Neural cell (in vitro differentiated cells): ENCODE measurements at regions not wholly inside any gene's neighbourhood (a gene's known extent, or its start where the extent isn't known, plus 50 kb on each side); places are given as distances from the start of the nearest gene placed in this dataset.

Experiments used
- H2AFZ ChIP-seq: fragments of 200-600, 300-800 bp; sonication (generic), shearing (Covaris generic); 2 replicates; pipeline ENCODE4 v1.6.0; 2014; ENCODE audit warnings: low read depth, mild to moderate bottlenecking, antibody characterized with exemption, low read length, moderate library complexity
- H3F3A ChIP-seq: fragments of 200-600 bp; shearing (Covaris generic); 2 replicates; pipeline ENCODE4 v1.6.1; 2016; ENCODE audit warnings: mild to moderate bottlenecking, moderate library complexity, mixed read lengths, antibody characterized with exemption, low read length; ENCODE audit not compliant: insufficient read depth, poor library complexity, severe bottlenecking
- H3K27ac ChIP-seq: fragments of 200-600, 300-800 bp; sonication (generic), shearing (Covaris generic); 2 replicates; pipeline ENCODE4 v1.5.1; 2014; ENCODE audit warnings: mild to moderate bottlenecking, low read length, moderate library complexity
- H3K27me3 ChIP-seq: fragments of 300-800, 200-600 bp; sonication (generic), shearing (Covaris generic); 2 replicates; pipeline ENCODE4 v1.6.0; 2014; ENCODE audit warnings: mild to moderate bottlenecking, low read depth, low read length, moderate library complexity; ENCODE audit not compliant: insufficient read depth
- H3K36me3 ChIP-seq: fragments of 300-800, 200-600 bp; sonication (generic), shearing (Covaris generic); 2 replicates; pipeline ENCODE4 v1.5.1; 2014; ENCODE audit warnings: mild to moderate bottlenecking, antibody characterized with exemption, low read length, moderate library complexity; ENCODE audit not compliant: insufficient read depth
- H3K4me2 ChIP-seq: fragments of 300-800, 200-600 bp; sonication (generic), shearing (Covaris generic); 2 replicates; pipeline ENCODE4 v1.6.0; 2014; ENCODE audit warnings: mild to moderate bottlenecking, low read length
- H3K4me3 ChIP-seq: fragments of 300-800, 200-600 bp; sonication (generic), shearing (Covaris generic); 2 replicates; pipeline ENCODE4 v1.5.1; 2014; ENCODE audit warnings: mild to moderate bottlenecking, low read length, moderate library complexity
- H3K79me2 ChIP-seq: fragments of 200-600 bp; shearing (Covaris generic); replicated peaks from 2 replicates; pipeline ENCODE4 v1.6.0; 2014; ENCODE audit warnings: mild to moderate bottlenecking, low read length, moderate library complexity; ENCODE audit not compliant: insufficient read depth
- H3K9ac ChIP-seq: fragments of 300-800, 200-600 bp; sonication (generic), shearing (Covaris generic); 2 replicates; pipeline ENCODE4 v1.6.1; 2016; ENCODE audit warnings: mild to moderate bottlenecking, low read length, mixed read lengths
- H3K9me2 ChIP-seq: fragments of 200-600 bp; shearing (Covaris generic); 2 replicates; pipeline ENCODE4 v1.6.1; 2016; ENCODE audit warnings: mild to moderate bottlenecking, low read length, mixed read lengths; ENCODE audit not compliant: insufficient read depth
- H3K9me3 ChIP-seq: fragments of 200-600, 300-800 bp; sonication (generic), shearing (Covaris generic); 2 replicates; pipeline ENCODE4 v1.6.1; 2016; ENCODE audit warnings: mild to moderate bottlenecking, mixed run types, low read length, moderate library complexity, mixed read lengths
- H4K20me1 ChIP-seq: fragments of 200-600 bp; shearing (Covaris generic); 2 replicates; pipeline ENCODE4 v1.6.1; 2016; ENCODE audit warnings: mild to moderate bottlenecking, mixed run types; ENCODE audit not compliant: insufficient read depth
- EP300 ChIP-seq: fragments of 450-650 bp; conservative IDR thresholded peaks from 2 replicates; pipeline ENCODE4 v1.6.1; 2014; ENCODE audit warnings: antibody characterized with exemption, mild to moderate bottlenecking, moderate library complexity; ENCODE audit not compliant: poor library complexity, severe bottlenecking
- EZH2 ChIP-seq: fragments of 200-600, 300-800 bp; shearing (Covaris generic), sonication (generic); IDR thresholded peaks from 2 replicates; pipeline ENCODE4 v1.6.1; 2014; ENCODE audit warnings: antibody characterized with exemption, low read length, borderline replicate concordance, mild to moderate bottlenecking; ENCODE audit not compliant: insufficient read depth, poor library complexity, severe bottlenecking
- MXI1 ChIP-seq: fragments of 450-650 bp; conservative IDR thresholded peaks from 2 replicates; pipeline ENCODE4 v1.6.1; 2014; ENCODE audit warnings: antibody characterized with exemption, mild to moderate bottlenecking; ENCODE audit not compliant: poor library complexity, severe bottlenecking
- POLR2AphosphoS5 ChIP-seq: IDR thresholded peaks from 2 replicates; pipeline ENCODE4 v1.6.1; 2012
- RAD21 ChIP-seq: fragments of 450-650 bp; conservative IDR thresholded peaks from 2 replicates; pipeline ENCODE4 v1.6.1; 2014; ENCODE audit warnings: antibody characterized with exemption, mild to moderate bottlenecking, moderate library complexity
- SMC3 ChIP-seq: fragments of 450-650 bp; conservative IDR thresholded peaks from 2 replicates; pipeline ENCODE4 v1.6.1; 2014; ENCODE audit warnings: antibody characterized with exemption, mild to moderate bottlenecking, moderate library complexity; ENCODE audit not compliant: poor library complexity
- TAF1 ChIP-seq: IDR thresholded peaks from 2 replicates; pipeline ENCODE4 v1.6.1; 2012; ENCODE audit warnings: low read depth
- TF ChIP-seq, protein P1 (sequence below): IDR thresholded peaks from 2 replicates; pipeline ENCODE4 v1.6.1; 2012; ENCODE audit warnings: borderline replicate concordance
- TF ChIP-seq, protein P2 (sequence below): fragments of 450-650 bp; IDR thresholded peaks from 2 replicates; pipeline ENCODE4 v1.5.1; 2014; ENCODE audit warnings: antibody characterized with exemption, mild to moderate bottlenecking, moderate library complexity; ENCODE audit not compliant: poor library complexity, severe bottlenecking

DNA sequence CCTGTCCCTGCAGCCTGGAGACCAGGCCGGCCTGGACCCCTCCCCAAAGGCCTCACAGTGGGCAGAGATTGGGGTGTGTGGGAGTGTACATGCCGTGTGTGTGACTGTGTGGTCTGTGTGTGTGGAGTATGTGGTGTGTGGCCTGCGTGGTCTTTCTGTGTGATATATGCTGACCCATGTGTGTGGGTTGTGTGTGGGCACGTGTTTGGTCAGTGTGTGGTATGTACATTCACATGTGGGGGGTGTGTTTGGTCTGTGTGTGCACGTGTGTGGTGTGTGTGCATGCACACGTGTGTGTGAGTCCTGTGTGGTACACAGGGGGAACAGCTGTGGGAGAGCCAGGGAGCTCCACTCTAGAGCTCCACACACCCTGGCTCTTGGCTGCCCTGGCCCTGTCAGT, 1185.1 kb downstream of the BRD1 start:
- H3K9ac ChIP-seq, result no peak overlapping the region
- no peaks in the 10 kb centered on the region for H3K27me3 ChIP-seq
- no peaks in the 10 kb centered on the region for H3K9me3 ChIP-seq
- H3K4me2 ChIP-seq, result no peak overlapping the region
- H3K27ac ChIP-seq, result no peak overlapping the region
- H3K36me3 ChIP-seq, result no peaks in the 10 kb centered on the region
- H4K20me1 ChIP-seq, result no peaks in the 10 kb centered on the region
- no peaks in the 10 kb centered on the region for H3F3A ChIP-seq
- TF ChIP-seq MXI1 (no peak), SMC3 (no peak), RAD21 (no peak), EP300 (no peak), TAF1 (no peak), EZH2 (no peak), POLR2AphosphoS5 (no peak)
- TF ChIP-seq, protein P1, sequence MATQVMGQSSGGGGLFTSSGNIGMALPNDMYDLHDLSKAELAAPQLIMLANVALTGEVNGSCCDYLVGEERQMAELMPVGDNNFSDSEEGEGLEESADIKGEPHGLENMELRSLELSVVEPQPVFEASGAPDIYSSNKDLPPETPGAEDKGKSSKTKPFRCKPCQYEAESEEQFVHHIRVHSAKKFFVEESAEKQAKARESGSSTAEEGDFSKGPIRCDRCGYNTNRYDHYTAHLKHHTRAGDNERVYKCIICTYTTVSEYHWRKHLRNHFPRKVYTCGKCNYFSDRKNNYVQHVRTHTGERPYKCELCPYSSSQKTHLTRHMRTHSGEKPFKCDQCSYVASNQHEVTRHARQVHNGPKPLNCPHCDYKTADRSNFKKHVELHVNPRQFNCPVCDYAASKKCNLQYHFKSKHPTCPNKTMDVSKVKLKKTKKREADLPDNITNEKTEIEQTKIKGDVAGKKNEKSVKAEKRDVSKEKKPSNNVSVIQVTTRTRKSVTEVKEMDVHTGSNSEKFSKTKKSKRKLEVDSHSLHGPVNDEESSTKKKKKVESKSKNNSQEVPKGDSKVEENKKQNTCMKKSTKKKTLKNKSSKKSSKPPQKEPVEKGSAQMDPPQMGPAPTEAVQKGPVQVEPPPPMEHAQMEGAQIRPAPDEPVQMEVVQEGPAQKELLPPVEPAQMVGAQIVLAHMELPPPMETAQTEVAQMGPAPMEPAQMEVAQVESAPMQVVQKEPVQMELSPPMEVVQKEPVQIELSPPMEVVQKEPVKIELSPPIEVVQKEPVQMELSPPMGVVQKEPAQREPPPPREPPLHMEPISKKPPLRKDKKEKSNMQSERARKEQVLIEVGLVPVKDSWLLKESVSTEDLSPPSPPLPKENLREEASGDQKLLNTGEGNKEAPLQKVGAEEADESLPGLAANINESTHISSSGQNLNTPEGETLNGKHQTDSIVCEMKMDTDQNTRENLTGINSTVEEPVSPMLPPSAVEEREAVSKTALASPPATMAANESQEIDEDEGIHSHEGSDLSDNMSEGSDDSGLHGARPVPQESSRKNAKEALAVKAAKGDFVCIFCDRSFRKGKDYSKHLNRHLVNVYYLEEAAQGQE, result no peak
- TF ChIP-seq, protein P2, sequence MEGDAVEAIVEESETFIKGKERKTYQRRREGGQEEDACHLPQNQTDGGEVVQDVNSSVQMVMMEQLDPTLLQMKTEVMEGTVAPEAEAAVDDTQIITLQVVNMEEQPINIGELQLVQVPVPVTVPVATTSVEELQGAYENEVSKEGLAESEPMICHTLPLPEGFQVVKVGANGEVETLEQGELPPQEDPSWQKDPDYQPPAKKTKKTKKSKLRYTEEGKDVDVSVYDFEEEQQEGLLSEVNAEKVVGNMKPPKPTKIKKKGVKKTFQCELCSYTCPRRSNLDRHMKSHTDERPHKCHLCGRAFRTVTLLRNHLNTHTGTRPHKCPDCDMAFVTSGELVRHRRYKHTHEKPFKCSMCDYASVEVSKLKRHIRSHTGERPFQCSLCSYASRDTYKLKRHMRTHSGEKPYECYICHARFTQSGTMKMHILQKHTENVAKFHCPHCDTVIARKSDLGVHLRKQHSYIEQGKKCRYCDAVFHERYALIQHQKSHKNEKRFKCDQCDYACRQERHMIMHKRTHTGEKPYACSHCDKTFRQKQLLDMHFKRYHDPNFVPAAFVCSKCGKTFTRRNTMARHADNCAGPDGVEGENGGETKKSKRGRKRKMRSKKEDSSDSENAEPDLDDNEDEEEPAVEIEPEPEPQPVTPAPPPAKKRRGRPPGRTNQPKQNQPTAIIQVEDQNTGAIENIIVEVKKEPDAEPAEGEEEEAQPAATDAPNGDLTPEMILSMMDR, result no peak
- H3K9me2 ChIP-seq, result no peaks in the 10 kb centered on the region
- H2AFZ ChIP-seq, result no peak overlapping the region
- H3K4me3 ChIP-seq, result no peak overlapping the region
- no peaks in the 10 kb centered on the region for H3K79me2 ChIP-seq

DNA sequence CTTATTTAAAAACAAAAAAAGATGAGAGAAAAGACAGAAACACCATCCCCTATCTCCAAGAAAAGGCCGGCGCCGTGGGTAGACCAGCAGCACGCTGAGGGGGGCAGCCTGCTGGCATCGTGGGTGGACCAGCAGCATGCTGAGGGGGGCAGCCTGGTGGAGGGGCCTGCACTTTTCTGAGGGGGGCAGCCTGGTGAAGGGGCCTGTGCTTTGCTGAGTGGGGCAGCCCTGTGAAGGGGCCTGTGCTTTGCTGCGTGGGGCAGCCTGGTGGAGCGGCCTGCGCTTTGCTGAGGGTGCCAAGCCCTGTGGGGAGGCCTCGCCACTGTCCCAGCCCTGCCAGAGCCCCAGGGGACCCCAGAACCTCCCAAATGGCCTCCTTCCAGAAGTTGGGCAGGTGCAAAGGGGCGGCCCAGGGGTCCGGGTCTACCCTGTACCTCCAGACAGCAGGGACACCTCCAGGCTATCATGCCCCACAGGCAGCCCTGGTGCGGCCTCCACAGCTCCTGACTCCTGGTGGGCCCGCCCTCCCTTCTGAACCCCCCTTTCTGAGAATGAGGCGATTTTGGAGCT, 1185.7 kb downstream of the BRD1 start:
- no peaks in the 10 kb centered on the region for H3K79me2 ChIP-seq
- no peaks in the 10 kb centered on the region for H3K36me3 ChIP-seq
- H4K20me1 ChIP-seq, result no peaks in the 10 kb centered on the region
- no peak overlapping the region for H3K9ac ChIP-seq
- no peak overlapping the region for H3K27ac ChIP-seq
- H3K4me3 ChIP-seq, result no peak overlapping the region
- no peaks in the 10 kb centered on the region for H3K9me2 ChIP-seq
- no peaks in the 10 kb centered on the region for H3K27me3 ChIP-seq
- no peaks in the 10 kb centered on the region for H3K9me3 ChIP-seq
- no peaks in the 10 kb centered on the region for H3F3A ChIP-seq
- TF ChIP-seq TAF1, result no peak
- no peak for TF ChIP-seq SMC3
- no peak for TF ChIP-seq EZH2
- TF ChIP-seq, protein P2, result no peak
- no peak for TF ChIP-seq EP300
- TF ChIP-seq MXI1, result no peak
- TF ChIP-seq, protein P1, result no peak
- TF ChIP-seq RAD21, result no peak
- TF ChIP-seq POLR2AphosphoS5, result no peak
- no peak overlapping the region for H3K4me2 ChIP-seq
- H2AFZ ChIP-seq, result no peak overlapping the region
